GM21447 (cell line): ENCODE measurements at regions not wholly inside any gene's neighbourhood (a gene's known extent, or its start where the extent isn't known, plus 50 kb on each side); places are given as distances from the start of the nearest gene placed in this dataset.

Source experiments
- ATAC-seq: cut with Tn5 transposase; IDR thresholded peaks from one replicate; pipeline ENCODE4 v1.9.1; 2021; ENCODE audit not compliant: unreplicated experiment

- ATAC-seq: no peak
Observed at GRCh38 chr17:12522336-12522735, 143.4 kb upstream of the MYOCD start.

GRCh38 chr17:12522743-12523183 lies 142.9 kb upstream of the MYOCD start:
- ATAC-seq: no peak

- ATAC-seq: no peak
Observed at GRCh38 chr17:12523244-12523643, 142.4 kb upstream of the MYOCD start.

GRCh38 chr17:12528036-12528435 lies 137.7 kb upstream of the MYOCD start:
- no peak for ATAC-seq

GRCh38 chr17:12530161-12530560 lies 135.5 kb upstream of the MYOCD start:
- no peak for ATAC-seq

GRCh38 chr17:12536021-12536420 lies 129.7 kb upstream of the MYOCD start:
- ATAC-seq: no peak

- ATAC-seq: no peak
Observed at GRCh38 chr17:12536472-12536871, 129.2 kb upstream of the MYOCD start.

GRCh38 chr17:12537436-12537835 lies 128.3 kb upstream of the MYOCD start:
- ATAC-seq: no peak

GRCh38 chr17:12538003-12538402 lies 127.7 kb upstream of the MYOCD start:
- ATAC-seq: no peak

- no peak for ATAC-seq
Observed at GRCh38 chr17:12545877-12546513, 119.7 kb upstream of the MYOCD start.

- ATAC-seq: no peak
Observed at GRCh38 chr17:12546983-12547382, 118.7 kb upstream of the MYOCD start.

- ATAC-seq: no peak
Observed at GRCh38 chr17:12547831-12548230, 117.9 kb upstream of the MYOCD start.

- ATAC-seq: no peak
Observed at GRCh38 chr17:12548558-12548957, 117.1 kb upstream of the MYOCD start.

GRCh38 chr17:12549499-12550041 lies 116.1 kb upstream of the MYOCD start:
- no peak for ATAC-seq

GRCh38 chr17:12553625-12554024 lies 112.1 kb upstream of the MYOCD start:
- no peak for ATAC-seq

GRCh38 chr17:12554251-12554650 lies 111.4 kb upstream of the MYOCD start:
- no peak for ATAC-seq

- ATAC-seq: no peak
Observed at GRCh38 chr17:12566291-12566690, 99.4 kb upstream of the MYOCD start.

GRCh38 chr17:12567077-12568053 lies 98.3 kb upstream of the MYOCD start:
- no peak for ATAC-seq

- ATAC-seq: no peak
Observed at GRCh38 chr17:12568358-12569251, 97.1 kb upstream of the MYOCD start.

GRCh38 chr17:12571606-12572005 lies 94.1 kb upstream of the MYOCD start:
- no peak for ATAC-seq

GRCh38 chr17:12574525-12574924 lies 91.2 kb upstream of the MYOCD start:
- ATAC-seq: no peak
